Caki2 (cell line): ENCODE measurements at regions not wholly inside any gene's neighbourhood (a gene's known extent, or its start where the extent isn't known, plus 50 kb on each side); places are given as distances from the start of the nearest gene placed in this dataset.

Source experiments
- DNase-seq: peaks from one replicate; pipeline ENCODE4 v3.0.0-alpha.2; 2015; ENCODE audit warnings: low read depth
- in situ Hi-C: cut with HindIII; loops from 2 replicates; pipeline ENCODE4 v1.10.0; 2016; ENCODE audit warnings: low sequenced_read_pairs, low pct_unique_long_range_greater_than_20kb, mixed read lengths

- in situ Hi-C loops = no loop called here
- no peak for DNase-seq
These were observed 408.7 kb downstream of the TLE4 start for GRCh38 chr9:79980432-79980831.

- DNase-seq = peak; percentile 29
These were observed 405.9 kb downstream of the TLE4 start for GRCh38 chr9:79977510-79978197.

GRCh38 chr9:79977074-79977435, 405.3 kb downstream of the TLE4 start:
- in situ Hi-C loops = no loop called here
- no peak for DNase-seq

More at GRCh38 chr9:79977510-79978197, 405.9 kb downstream of the TLE4 start:
- in situ Hi-C loops = no loop called here

DNA sequence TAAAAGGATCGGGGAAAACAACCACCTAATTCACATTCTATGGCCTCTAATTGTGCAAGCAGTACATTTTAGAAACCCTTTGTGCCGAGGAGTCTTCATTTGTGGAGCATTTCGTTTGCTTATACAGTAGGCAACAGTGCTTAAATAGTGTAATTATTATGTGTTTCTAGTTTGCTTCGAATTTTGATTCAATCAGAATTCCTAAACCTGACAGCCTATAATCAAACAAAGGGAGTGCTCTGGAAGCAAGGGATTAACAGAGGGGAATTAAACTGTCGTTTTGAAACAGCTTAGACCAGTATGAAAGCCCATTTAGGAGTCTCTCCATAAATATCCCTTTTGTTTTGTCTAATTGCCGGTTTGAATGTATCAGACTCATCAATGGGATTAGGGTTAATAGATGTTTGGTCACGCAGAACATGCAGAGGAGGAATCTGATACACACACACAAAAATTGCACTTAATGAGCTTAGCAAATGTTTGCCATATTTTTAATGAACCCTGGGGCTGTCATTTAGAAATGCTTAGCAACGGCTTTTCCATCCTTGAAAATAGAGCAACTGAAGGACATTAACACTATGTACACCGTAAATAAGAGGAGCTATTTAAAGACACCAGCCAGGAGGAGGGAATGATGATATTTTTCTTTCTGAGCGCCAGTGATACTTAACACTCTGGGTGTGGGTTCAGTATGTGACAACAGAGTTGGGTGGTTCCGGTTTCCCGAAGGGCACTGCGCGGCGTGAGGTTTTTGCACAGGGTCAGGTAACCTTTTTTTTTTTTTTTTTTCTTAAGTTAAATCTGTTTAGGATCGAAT, 404.7 kb downstream of the TLE4 start:
- in situ Hi-C loops = no loop called here
- no peak for DNase-seq

DNA sequence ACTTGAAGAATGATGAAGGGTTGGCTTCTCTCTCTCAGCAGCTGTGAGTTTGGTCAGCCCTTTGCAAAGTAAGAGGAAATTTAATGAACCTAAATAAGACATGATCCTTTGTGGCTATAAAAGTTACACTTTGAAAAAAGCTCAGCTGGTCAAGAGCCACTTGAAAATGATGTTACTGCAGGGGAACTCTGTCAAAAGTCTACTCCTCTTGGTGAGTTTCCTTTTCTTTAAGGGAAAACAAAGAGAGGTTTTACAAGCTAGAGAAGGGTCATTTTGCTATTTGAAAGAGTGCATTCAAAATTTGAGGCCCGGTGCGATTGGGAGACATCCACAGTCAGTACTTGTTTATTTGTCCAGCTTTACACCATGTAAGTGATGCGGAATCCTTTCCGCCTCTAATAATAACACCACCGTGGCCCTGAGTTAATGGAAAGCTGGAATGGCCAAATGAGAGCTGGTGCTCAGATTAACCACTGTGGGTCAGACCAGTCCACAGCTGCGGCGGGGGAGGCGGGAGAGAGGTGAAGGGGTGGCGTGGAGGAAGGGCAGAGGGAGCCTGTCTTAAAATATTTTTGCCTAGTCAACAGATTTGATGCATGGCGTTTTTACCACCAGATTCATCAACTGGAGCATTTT, 404.0 kb downstream of the TLE4 start:
- DNase-seq = no peak
- in situ Hi-C loops = no loop called here

DNA sequence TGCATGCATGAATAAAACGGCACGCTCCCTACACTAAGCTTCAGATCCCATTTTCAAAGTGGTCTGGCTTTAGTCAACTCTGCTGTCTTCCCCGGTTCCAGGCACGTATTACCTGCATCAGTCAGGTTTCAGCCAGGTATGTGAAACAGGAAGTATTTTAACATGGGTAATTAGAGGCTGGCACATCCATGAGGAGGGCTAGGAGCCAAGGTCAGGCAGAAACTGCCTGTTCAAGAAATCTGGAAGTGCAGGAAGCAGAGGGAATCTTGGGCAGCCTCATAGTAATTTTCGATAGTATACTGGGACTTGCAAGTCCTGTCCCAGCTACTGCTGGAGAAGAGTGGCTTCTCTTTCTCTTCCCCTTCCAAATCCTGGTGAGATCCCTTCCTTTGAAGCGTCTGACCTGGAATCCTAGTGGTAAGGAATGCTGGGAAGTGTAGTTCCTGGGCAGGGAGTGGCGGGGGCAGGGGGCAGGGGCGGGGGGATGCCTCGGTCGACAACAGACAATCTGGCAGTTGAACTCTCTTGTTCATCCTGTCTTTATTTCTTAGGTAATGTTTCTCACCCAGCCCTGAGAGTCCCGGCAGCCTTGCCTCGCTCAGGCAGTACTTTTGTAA, 403.1 kb downstream of the TLE4 start:
- in situ Hi-C loops = no loop called here

GRCh38 chr9:79973627-79974026, 401.9 kb downstream of the TLE4 start:
- no peak for DNase-seq
- in situ Hi-C loops = no loop called here

More for the DNA sequence above, 403.1 kb downstream of the TLE4 start:
- DNase-seq = no peak

- in situ Hi-C loops = no loop called here
These were observed 398.3 kb downstream of the TLE4 start for GRCh38 chr9:79970146-79970425.

GRCh38 chr9:79969393-79970145, 397.8 kb downstream of the TLE4 start:
- no peak for DNase-seq
- in situ Hi-C loops = no loop called here

More at GRCh38 chr9:79970146-79970425, 398.3 kb downstream of the TLE4 start:
- no peak for DNase-seq

DNA sequence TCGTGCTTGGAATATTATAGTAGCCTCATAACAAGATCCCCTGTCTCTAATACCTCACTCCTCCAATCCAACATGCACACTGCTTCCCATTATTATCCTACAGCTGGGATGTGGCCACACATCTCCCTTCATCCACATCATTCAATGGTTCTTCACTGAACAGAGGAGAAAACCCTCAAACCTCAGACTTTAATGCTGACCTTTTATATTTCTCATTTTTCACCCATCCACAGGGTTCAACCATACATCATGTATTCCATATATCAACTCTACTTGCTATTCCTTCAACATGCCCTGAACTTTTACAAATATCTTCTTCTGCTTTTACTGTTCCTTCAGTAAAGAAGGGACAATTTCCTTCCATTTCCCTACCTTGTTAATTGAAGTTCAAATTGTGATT, 396.8 kb downstream of the TLE4 start:
- in situ Hi-C loops = no loop called here
- DNase-seq = no peak

GRCh38 chr9:79962836-79963235, 391.1 kb downstream of the TLE4 start:
- in situ Hi-C loops = no loop called here
- no peak for DNase-seq

DNA sequence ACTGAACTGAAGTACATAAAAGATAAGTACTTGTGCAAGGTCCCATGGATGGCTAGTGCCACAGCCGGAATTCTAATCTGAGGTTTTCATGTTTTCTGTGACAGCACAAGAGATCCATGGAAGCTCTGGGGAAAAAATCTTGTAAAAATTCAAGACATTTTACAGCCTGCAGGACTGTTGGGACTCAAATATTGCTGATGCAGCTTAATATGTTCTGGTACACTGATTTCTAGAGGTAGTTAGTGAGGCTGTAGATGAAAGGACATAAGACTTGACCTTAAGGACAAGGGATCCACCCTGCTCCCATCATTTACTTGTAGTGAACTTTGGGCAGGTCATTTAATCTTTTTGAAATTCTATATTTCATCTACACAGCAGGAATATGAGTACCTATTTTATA, 390.4 kb downstream of the TLE4 start:
- DNase-seq = no peak
- in situ Hi-C loops = no loop called here

DNA sequence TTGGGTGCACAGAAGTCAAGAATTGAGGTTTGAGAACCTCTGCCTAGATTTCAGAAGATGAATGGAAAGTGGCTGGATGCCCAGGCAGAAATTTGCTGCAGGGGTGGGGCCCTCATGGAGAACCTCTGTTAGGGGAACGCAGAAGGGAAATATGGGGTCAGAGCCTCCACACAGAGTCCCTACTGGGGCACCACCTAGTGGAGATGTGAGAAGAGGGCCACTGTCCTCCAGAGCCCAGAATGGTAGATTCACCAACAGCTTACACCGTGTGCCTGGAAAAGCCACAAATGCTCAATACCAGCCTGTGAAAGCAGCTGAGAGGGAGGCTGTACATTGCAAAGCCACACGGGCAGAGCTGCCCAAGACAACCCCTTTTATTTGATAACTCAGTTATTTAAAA, 383.5 kb downstream of the TLE4 start:
- in situ Hi-C loops = no loop called here
- DNase-seq = no peak

DNA sequence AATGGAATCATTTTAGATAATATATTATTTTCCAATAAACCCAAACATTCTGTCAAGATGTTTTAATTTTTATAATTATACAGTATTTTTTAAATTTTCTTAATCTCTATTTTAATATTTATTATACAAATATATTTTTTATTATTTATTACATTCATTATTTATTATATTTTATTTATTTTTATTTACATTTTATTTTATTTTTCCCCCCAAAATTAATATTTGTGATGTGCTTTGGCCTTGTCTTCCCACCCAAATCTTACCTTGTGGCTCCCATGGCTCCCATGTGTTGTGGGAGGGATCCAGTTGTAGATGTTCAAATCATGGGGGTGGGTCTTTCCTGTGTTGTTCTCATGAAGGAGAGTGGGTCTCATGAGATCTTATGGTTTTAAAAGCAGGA, 382.1 kb downstream of the TLE4 start:
- in situ Hi-C loops = no loop called here

DNA sequence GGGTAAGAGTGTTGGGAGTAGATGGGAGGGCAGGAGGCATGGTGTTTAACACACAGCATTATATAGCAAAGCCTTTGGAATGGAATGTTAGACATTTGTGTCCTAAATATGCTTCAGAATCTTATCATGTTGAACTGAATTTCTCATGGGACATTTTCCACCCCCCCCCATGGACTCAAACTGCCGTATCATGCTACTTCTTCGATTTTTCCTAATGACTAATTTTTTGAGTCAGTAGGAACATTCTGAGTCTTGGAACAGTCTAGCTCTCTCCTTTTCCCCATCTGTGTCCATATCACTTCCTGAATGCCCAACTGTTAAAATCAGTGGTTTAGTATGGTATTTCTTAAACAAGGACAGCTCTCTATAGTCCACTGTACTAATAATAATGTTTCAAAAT, 380.6 kb downstream of the TLE4 start:
- DNase-seq = peak; percentile 0
- in situ Hi-C loops = no loop called here

More for the DNA sequence above, 382.1 kb downstream of the TLE4 start:
- DNase-seq = no peak

GRCh38 chr9:79946712-79947111, 374.9 kb downstream of the TLE4 start:
- DNase-seq = no peak
- in situ Hi-C loops = no loop called here

GRCh38 chr9:79945495-79945894, 373.7 kb downstream of the TLE4 start:
- in situ Hi-C loops = no loop called here
- no peak for DNase-seq

DNA sequence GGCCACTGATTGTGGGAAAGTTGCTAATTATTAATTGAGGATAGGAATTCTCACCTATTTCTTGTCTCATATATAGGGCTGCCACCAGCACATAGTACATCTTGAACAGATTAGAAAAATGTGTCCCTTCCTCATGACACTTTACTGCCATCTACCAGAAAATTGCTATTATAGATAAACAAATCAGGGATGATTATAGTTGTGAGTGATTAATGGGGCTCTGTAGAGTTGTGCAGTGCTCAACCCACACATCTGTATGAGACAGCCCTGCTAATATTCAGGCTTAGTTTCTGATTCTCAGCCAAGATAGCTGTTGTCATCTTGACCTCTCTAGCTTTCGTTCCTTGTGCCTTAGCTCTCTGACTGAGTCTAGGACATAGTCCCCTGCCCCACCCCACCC, 373.3 kb downstream of the TLE4 start:
- in situ Hi-C loops = no loop called here
- no peak for DNase-seq
